ENCODE measurements at regions not wholly inside any gene's neighbourhood (a gene's known extent, or its start where the extent isn't known, plus 50 kb on each side); places are given as distances from the start of the nearest gene placed in this dataset.

GRCh38 chr7:26617066-26617465 lies 247.3 kb downstream of the SKAP2 start:
- H3K27me3 Mint-ChIP-seq: peaks cover 22% of the 10 kb centered on the region
- H3K36me3 Mint-ChIP-seq (ENCODE audit: insufficient read depth): no peaks in the 10 kb centered on the region
- no peak overlapping the region for H3K4me3 Mint-ChIP-seq (ENCODE audit: low read depth)
- H3K9me3 Mint-ChIP-seq (ENCODE audit: low read depth): peaks cover 3% of the 10 kb centered on the region
- H3K27ac Mint-ChIP-seq: no peak overlapping the region
- DNase-seq (ENCODE audit: low spot score, unreplicated experiment): no peak
- no peak for TF ChIP-seq CTCF (IDR thresholded peaks at IDR 0.05; ENCODE audit: unreplicated experiment)
- H3K4me1 Mint-ChIP-seq (ENCODE audit: low read depth): peaks cover 2% of the 10 kb centered on the region

All from progenitor cell of endocrine pancreas (in vitro differentiated cells).